Endodermal cell (in vitro differentiated cells): ENCODE measurements at regions not wholly inside any gene's neighbourhood (a gene's known extent, or its start where the extent isn't known, plus 50 kb on each side); places are given as distances from the start of the nearest gene placed in this dataset.
"Not testable (repeated sequence)": the region's sequence is repeated elsewhere in the genome, so short reads cannot be mapped to it uniquely, and the experiment has no call there.

Source experiments
- DNase-seq: peaks from one replicate; pipeline ENCODE4 v3.0.0-alpha.2; 2017
- H3K27ac ChIP-seq: 2 replicates; pipeline ENCODE4 v1.5.1; 2013; ENCODE audit warnings: mild to moderate bottlenecking, low read depth, low read length, moderate library complexity
- H3K27me3 ChIP-seq: 2 replicates; pipeline ENCODE4 v1.6.1; 2013; ENCODE audit warnings: mild to moderate bottlenecking, low read length, moderate library complexity; ENCODE audit not compliant: insufficient read depth, control insufficient read depth, poor library complexity, severe bottlenecking
- H3K36me3 ChIP-seq: 2 replicates; pipeline ENCODE4 v1.7.0; 2013; ENCODE audit warnings: mild to moderate bottlenecking, low read length, moderate library complexity; ENCODE audit not compliant: control insufficient read depth, insufficient read depth
- H3K4me1 ChIP-seq: one replicate; pipeline ENCODE4 v1.7.0; 2013; ENCODE audit warnings: low read length; ENCODE audit not compliant: control insufficient read depth, insufficient read depth
- H3K4me3 ChIP-seq: 2 replicates; pipeline ENCODE4 v1.5.1; 2013; ENCODE audit warnings: mild to moderate bottlenecking, low read length, moderate library complexity
- H3K9ac ChIP-seq: 2 replicates; pipeline ENCODE4 v1.6.1; 2013; ENCODE audit warnings: mild to moderate bottlenecking, low read length, moderate library complexity; ENCODE audit not compliant: poor library complexity, severe bottlenecking; ENCODE audit errors: extremely low read depth
- H3K9me3 ChIP-seq: 2 replicates; pipeline ENCODE4 v1.6.1; 2013; ENCODE audit warnings: mild to moderate bottlenecking, low read length, moderate library complexity; ENCODE audit not compliant: control insufficient read depth
- H3K27ac Mint-ChIP-seq: 2 replicates; pipeline ENCODE4 v1.8.0; 2020; ENCODE audit warnings: mixed read lengths
- H3K27me3 Mint-ChIP-seq: 2 replicates; pipeline ENCODE4 v1.8.0; 2021; ENCODE audit warnings: mild to moderate bottlenecking, mixed read lengths; ENCODE audit not compliant: insufficient read depth
- H3K36me3 Mint-ChIP-seq: 2 replicates; pipeline ENCODE4 v1.8.0; 2020; ENCODE audit warnings: low read depth, mixed read lengths
- H3K4me1 Mint-ChIP-seq: 2 replicates; pipeline ENCODE4 v1.8.0; 2020; ENCODE audit warnings: mixed read lengths
- H3K4me3 Mint-ChIP-seq: 2 replicates; pipeline ENCODE4 v1.8.0; 2020; ENCODE audit warnings: mild to moderate bottlenecking, moderate library complexity, mixed read lengths
- H3K9me3 Mint-ChIP-seq: 2 replicates; pipeline ENCODE4 v1.8.0; 2020; ENCODE audit warnings: mild to moderate bottlenecking, mixed read lengths
- CTCF ChIP-seq: fragments of 200-600 bp; sonication (generic); conservative IDR thresholded peaks from 2 replicates; pipeline ENCODE4 v1.5.0; 2021; ENCODE audit warnings: antibody characterized with exemption, mild to moderate bottlenecking
- WGBS, 2 experiments: methylation state at CpG; one replicate each; pipeline versions ENCODE4 v1.1.5 to v1.1.7; 2013; ENCODE audit warnings: missing lambda C conversion rate in 2 of 2, mixed read lengths in 1 of 2; ENCODE audit not compliant: insufficient coverage in 1 of 2, insufficient read length in 1 of 2; 5-methylcytosine and 5-hydroxymethylcytosine counted together

DNA sequence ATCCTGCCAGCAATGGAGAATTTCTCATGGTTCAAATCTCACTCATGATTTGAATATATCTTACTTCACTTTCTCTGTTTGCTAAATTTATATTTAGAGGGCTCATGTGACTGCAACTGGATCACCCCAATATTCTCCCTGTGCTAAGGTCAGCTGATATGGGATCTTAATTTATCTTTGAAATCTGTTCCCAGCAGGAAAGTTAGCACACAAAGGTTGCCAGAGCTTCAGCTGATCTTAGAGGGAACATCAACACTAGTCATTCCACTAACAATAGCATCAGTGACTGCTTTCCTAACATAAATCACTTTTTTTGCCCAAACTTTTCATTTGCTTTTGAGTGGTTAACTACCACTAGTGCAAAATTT lies 1270.0 kb downstream of the ARAP2 start:
- no peak for DNase-seq
- H3K27me3 ChIP-seq: no peaks in the 10 kb centered on the region
- no peaks in the 10 kb centered on the region for H3K36me3 ChIP-seq
- no peak overlapping the region for H3K4me3 Mint-ChIP-seq
- no peaks in the 10 kb centered on the region for H3K4me1 ChIP-seq
- no peaks in the 10 kb centered on the region for H3K9me3 ChIP-seq
- no peak for TF ChIP-seq CTCF
- peaks cover 17% of the 10 kb centered on the region for H3K4me1 Mint-ChIP-seq
- H3K9ac ChIP-seq: no peak overlapping the region
- H3K36me3 Mint-ChIP-seq: no peaks in the 10 kb centered on the region
- no peaks in the 10 kb centered on the region for H3K27me3 Mint-ChIP-seq
- H3K4me3 ChIP-seq: no peak overlapping the region
- H3K27ac Mint-ChIP-seq: peak overlapping the region; percentile 16
- H3K9me3 Mint-ChIP-seq: no peaks in the 10 kb centered on the region
- H3K27ac ChIP-seq: no peak overlapping the region

- not testable (repeated sequence) for H3K27ac Mint-ChIP-seq, H3K9me3 ChIP-seq, DNase-seq, H3K27ac ChIP-seq, H3K36me3 ChIP-seq, H3K4me1 ChIP-seq, H3K4me3 Mint-ChIP-seq, H3K4me1 Mint-ChIP-seq, H3K27me3 Mint-ChIP-seq, H3K4me3 ChIP-seq, H3K27me3 ChIP-seq, H3K36me3 Mint-ChIP-seq, H3K9ac ChIP-seq
- 91 to 95% methylated on average over 6 to 8 of the region's 8 CpGs for WGBS, 2 experiments
- peaks cover 24% of the 10 kb centered on the region for H3K9me3 Mint-ChIP-seq
Observed at GRCh38 chr4:35021222-35021621, 1223.1 kb downstream of the ARAP2 start.

DNA sequence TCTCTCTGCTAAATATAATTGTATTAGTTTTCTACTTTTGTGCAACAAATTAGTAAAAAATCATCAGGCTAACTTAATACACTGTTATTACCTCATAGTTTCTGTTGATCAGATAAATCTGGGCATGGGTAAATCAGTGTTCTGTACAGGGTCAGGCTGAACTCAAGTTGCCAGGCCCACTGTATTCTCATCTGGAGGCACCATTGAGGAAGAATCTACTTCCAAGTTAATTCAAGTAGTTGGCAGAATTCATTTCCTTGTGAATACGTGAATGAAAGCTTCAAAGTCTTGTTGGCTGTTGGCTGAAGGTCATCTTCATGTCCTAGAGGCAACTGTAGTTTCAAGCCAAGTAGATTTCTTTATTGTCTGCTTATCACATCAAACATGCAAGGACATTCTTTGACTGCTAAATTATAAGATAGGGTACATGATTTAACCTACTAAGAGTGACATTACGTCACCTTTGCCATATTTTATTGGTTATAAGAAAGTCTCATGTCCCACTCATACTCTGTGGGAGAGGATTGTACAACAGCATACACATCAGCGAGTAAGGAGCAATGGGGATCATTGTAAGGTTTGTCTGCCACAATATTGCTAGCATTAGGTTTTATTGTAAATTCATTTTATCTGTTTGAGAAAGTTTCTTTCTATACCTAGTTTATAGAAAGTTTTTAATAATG lies 1219.0 kb downstream of the ARAP2 start:
- H3K36me3 Mint-ChIP-seq: no peaks in the 10 kb centered on the region
- peaks cover 17% of the 10 kb centered on the region for H3K9me3 Mint-ChIP-seq
- no peaks in the 10 kb centered on the region for H3K9me3 ChIP-seq
- no peaks in the 10 kb centered on the region for H3K36me3 ChIP-seq
- no peak for DNase-seq
- no peaks in the 10 kb centered on the region for H3K27me3 ChIP-seq
- no peaks in the 10 kb centered on the region for H3K4me1 ChIP-seq
- H3K4me3 ChIP-seq: no peak overlapping the region
- no peaks in the 10 kb centered on the region for H3K27me3 Mint-ChIP-seq
- H3K4me1 Mint-ChIP-seq: no peaks in the 10 kb centered on the region
- H3K4me3 Mint-ChIP-seq: no peak overlapping the region
- H3K27ac ChIP-seq: no peak overlapping the region
- 80 to 89% methylated on average over 1 to 3 of the region's 3 CpGs for WGBS, 2 experiments
- no peak overlapping the region for H3K9ac ChIP-seq
- no peak overlapping the region for H3K27ac Mint-ChIP-seq
- TF ChIP-seq CTCF: no peak
